SK-N-SH (cell line): ENCODE measurements at regions not wholly inside any gene's neighbourhood (a gene's known extent, or its start where the extent isn't known, plus 50 kb on each side); places are given as distances from the start of the nearest gene placed in this dataset.

Experiments
- CTCF ChIA-PET: fragments of 300-600, 350-600 bp; formaldehyde crosslinking; extraction: SDS; loops from one replicate; lab custom pipeline; 2021; lab: Yijun Ruan, JAX
- POLR2A ChIA-PET: fragments of 350-600 bp; sonication (Branson Sonifier 250); formaldehyde crosslinking; extraction: SDS; loops from one replicate; lab custom pipeline; 2020; ENCODE audit warnings: antibody characterized with exemption, inconsistent platforms; lab: Yijun Ruan, JAX
- DNase-seq: peaks from one replicate; pipeline ENCODE4 v3.0.0; 2012
- H2AFZ ChIP-seq: fragments of 200-600 bp; sonication (generic); 2 replicates; pipeline ENCODE4 v1.8.1; 2016; ENCODE audit warnings: antibody characterized with exemption, mild to moderate bottlenecking, low read depth
- H3F3A ChIP-seq: fragments of 200-600 bp; sonication (generic); replicated peaks from 2 replicates; pipeline ENCODE3; 2016; ENCODE audit warnings: antibody characterized with exemption, mild to moderate bottlenecking; ENCODE audit not compliant: insufficient read depth
- H3K27ac ChIP-seq, 2 experiments: fragments of 200-500 bp in 1 of 2; fragments of 200-600 bp in 1 of 2; sonication (Bioruptor generic) in 1 of 2; sonication (generic), shearing (Covaris generic) in 1 of 2; 2 replicates each; pipeline versions ENCODE4 v1.5.1 to v1.6.1; 2014 to 2016; ENCODE audit warnings: low read depth in 2 of 2, inconsistent platforms in 1 of 2, low read length in 1 of 2, mild to moderate bottlenecking in 1 of 2, mixed read lengths in 1 of 2
- H3K27me3 ChIP-seq: fragments of 200-600 bp; sonication (generic), shearing (Covaris generic); 2 replicates; pipeline ENCODE4 v1.6.1; 2016; ENCODE audit warnings: mixed run types; ENCODE audit not compliant: insufficient read depth
- H3K36me3 ChIP-seq, 2 experiments: fragments of 200-500 bp in 1 of 2; fragments of 200-600 bp in 1 of 2; sonication (Bioruptor generic) in 1 of 2; sonication (generic) in 1 of 2; replicated peaks in 1 of 2; 2 replicates each; pipeline versions ENCODE3 to v1.5.1; 2014 to 2016; ENCODE audit warnings: low read length in 1 of 2, mild to moderate bottlenecking in 1 of 2; ENCODE audit not compliant: insufficient read depth in 2 of 2, control insufficient read depth in 1 of 2
- H3K4me1 ChIP-seq, 2 experiments: fragments of 200-500 bp in 1 of 2; fragments of 200-600 bp in 1 of 2; sonication (Bioruptor generic) in 1 of 2; sonication (generic), shearing (Covaris generic) in 1 of 2; 2 replicates each; pipeline versions ENCODE4 v1.5.1 to v1.6.1; 2014 to 2016; ENCODE audit warnings: low read depth in 1 of 2, low read length in 1 of 2, mixed run types in 1 of 2; ENCODE audit not compliant: insufficient read depth in 2 of 2, control insufficient read depth in 1 of 2
- H3K4me2 ChIP-seq: fragments of 200-600 bp; sonication (generic), shearing (Covaris generic); 2 replicates; pipeline ENCODE4 v1.6.1; 2017; ENCODE audit warnings: mixed run types
- H3K4me3 ChIP-seq, 2 experiments: fragments of 200-500 bp in 1 of 2; fragments of 200-600 bp in 1 of 2; sonication (Bioruptor generic) in 1 of 2; sonication (generic), shearing (Covaris generic) in 1 of 2; 2 replicates each; pipeline versions ENCODE4 v1.5.1 to v1.8.1; 2014 to 2016; ENCODE audit warnings: low read depth in 2 of 2, inconsistent platforms in 1 of 2, low read length in 1 of 2, mild to moderate bottlenecking in 1 of 2, mixed read lengths in 1 of 2, moderate library complexity in 1 of 2
- H3K79me2 ChIP-seq: fragments of 200-600 bp; sonication (generic); 2 replicates; pipeline ENCODE4 v1.8.1; 2017; ENCODE audit warnings: mild to moderate bottlenecking; ENCODE audit not compliant: insufficient read depth
- H3K9ac ChIP-seq: fragments of 200-600 bp; sonication (generic); 2 replicates; pipeline ENCODE4 v1.6.1; 2017; ENCODE audit warnings: mixed run types
- H3K9me2 ChIP-seq: fragments of 200-600 bp; sonication (generic); 2 replicates; pipeline ENCODE4 v1.6.1; 2017; ENCODE audit warnings: mixed run types
- H3K9me3 ChIP-seq: fragments of 200-600 bp; sonication (generic); 2 replicates; pipeline ENCODE4 v1.6.1; 2017; ENCODE audit warnings: mixed run types, mild to moderate bottlenecking, moderate library complexity
- H4K20me1 ChIP-seq: fragments of 200-600 bp; sonication (generic); 2 replicates; pipeline ENCODE4 v1.6.1; 2017; ENCODE audit warnings: mild to moderate bottlenecking, mixed run types; ENCODE audit not compliant: insufficient read depth
- CHD2 ChIP-seq: fragments of 150-350 bp; IDR thresholded peaks from 2 replicates; pipeline ENCODE4 v1.6.1; 2018; ENCODE audit warnings: low read length; ENCODE audit not compliant: partially characterized antibody
- FOSL2 ChIP-seq: IDR thresholded peaks from 2 replicates; pipeline ENCODE4 v1.4.0; 2012; ENCODE audit warnings: low read depth, mild to moderate bottlenecking, moderate library complexity, borderline replicate concordance
- GATA2 ChIP-seq: sonication (generic); formaldehyde crosslinking; IDR thresholded peaks from 2 replicates; pipeline ENCODE4 v1.5.0; 2020; ENCODE audit warnings: mild to moderate bottlenecking, missing genetic modification reagents
- MXI1 ChIP-seq: IDR thresholded peaks from 2 replicates; pipeline ENCODE4 v1.6.1; 2012; ENCODE audit warnings: mild to moderate bottlenecking, low read depth, low read length, improper control_type of control experiment
- PBX3 ChIP-seq: IDR thresholded peaks from 2 replicates; pipeline ENCODE4; 2012
- POLR2AphosphoS5 ChIP-seq: IDR thresholded peaks from 2 replicates; pipeline ENCODE4 v1.6.1; 2012; ENCODE audit warnings: low read depth, low read length
- RCOR1 ChIP-seq: fragments of 150-350 bp; IDR thresholded peaks from 2 replicates; pipeline ENCODE4 v1.6.1; 2017; ENCODE audit warnings: antibody characterized with exemption, low read length
- USF2 ChIP-seq: fragments of 150-350 bp; IDR thresholded peaks from 2 replicates; pipeline ENCODE4 v1.6.1; 2017; ENCODE audit warnings: antibody characterized with exemption, low read length, low read depth, borderline replicate concordance
- YY1 ChIP-seq: IDR thresholded peaks from 2 replicates; pipeline ENCODE4 v1.4.0; 2012; ENCODE audit warnings: low read depth, mild to moderate bottlenecking
- WGBS: methylation state at CpG from one replicate; pipeline ENCODE4 v1.1.6; 2017; ENCODE audit warnings: low lambda C conversion rate; 5-methylcytosine and 5-hydroxymethylcytosine counted together

GRCh38 chr17:15892244-15892643 lies 52.7 kb upstream of the ADORA2B start:
- 85% methylated on average over 10 of the region's 10 CpGs for WGBS
- Histone ChIP-seq H3K9ac (no peak overlapping the region), H3K79me2 (no peaks in the 10 kb centered on the region), H3K36me3 (no peaks in the 10 kb centered on the region), H3K27me3 (no peaks in the 10 kb centered on the region), H3K4me1 (no peaks in the 10 kb centered on the region), H3K9me2 (no peaks in the 10 kb centered on the region), H3F3A (no peaks in the 10 kb centered on the region), H3K27ac (no peak overlapping the region), H4K20me1 (no peaks in the 10 kb centered on the region), H3K4me2 (no peak overlapping the region), H3K9me3 (no peaks in the 10 kb centered on the region), H2AFZ (no peak overlapping the region), H3K4me3 (no peak overlapping the region)
- DNase-seq, result no peak
- POLR2A ChIA-PET, result no interaction called here
- CTCF ChIA-PET, result no interaction called here
- TF ChIP-seq MXI1 (no peak), PBX3 (no peak), USF2 (no peak), FOSL2 (no peak)

- Histone ChIP-seq H2AFZ (no peak overlapping the region), H3K36me3 (no peaks in the 10 kb centered on the region), H3K4me3 (no peak overlapping the region), H3K9me3 (no peaks in the 10 kb centered on the region), H3F3A (no peaks in the 10 kb centered on the region), H3K9me2 (no peaks in the 10 kb centered on the region), H3K27me3 (no peaks in the 10 kb centered on the region), H3K4me2 (no peak overlapping the region), H3K79me2 (no peaks in the 10 kb centered on the region), H4K20me1 (no peaks in the 10 kb centered on the region), H3K4me1 (no peaks in the 10 kb centered on the region), H3K27ac (no peak overlapping the region), H3K9ac (no peak overlapping the region)
- WGBS, result 66% methylated on average over 9 of the region's 9 CpGs
- no peak for DNase-seq
- TF ChIP-seq POLR2AphosphoS5 (no peak), PBX3 (0 out of 2 replicates have a peak, but pooled peaks have one; percentile 7), RCOR1 (no peak), YY1 (no peak), GATA2 (CRISPR knock-in tag) (no peak), CHD2 (no peak)
- CTCF ChIA-PET, result no interaction called here
- POLR2A ChIA-PET, result no interaction called here
Measured at GRCh38 chr17:15892731-15893657, 51.9 kb upstream of the ADORA2B start.
